T-helper 17 cell (primary cell): ENCODE measurements at regions not wholly inside any gene's neighbourhood (a gene's known extent, or its start where the extent isn't known, plus 50 kb on each side); places are given as distances from the start of the nearest gene placed in this dataset.
"Not testable (repeated sequence)": the region's sequence is repeated elsewhere in the genome, so short reads cannot be mapped to it uniquely, and the experiment has no call there.

Experiments used
- ATAC-seq: fragments of 150-1000 bp; cut with Tn5 transposase; 2 replicates; pipeline ENCODE4 v1.10.0; 2021; ENCODE audit warnings: mild to moderate bottlenecking, moderate library complexity
- DNase-seq, 3 donors: peaks; one replicate each; pipeline versions ENCODE4 v3.0.0 to v3.0.0-alpha.2; 2020 to 2021
- H3K9me3 ChIP-seq: one replicate; pipeline ENCODE4 v1.7.0; 2013; ENCODE audit warnings: low read length, mild to moderate bottlenecking; ENCODE audit not compliant: control insufficient read depth, poor library complexity, severe bottlenecking
- H3K27ac Mint-ChIP-seq: one replicate; pipeline ENCODE4 v1.8.0; 2022; ENCODE audit warnings: mild to moderate bottlenecking, moderate library complexity, mixed read lengths
- H3K27me3 Mint-ChIP-seq: one replicate; pipeline ENCODE4 v1.8.0; 2022; ENCODE audit warnings: mixed read lengths
- H3K36me3 Mint-ChIP-seq: one replicate; pipeline ENCODE4 v1.8.0; 2022; ENCODE audit warnings: low read depth, mixed read lengths
- H3K4me1 Mint-ChIP-seq: one replicate; pipeline ENCODE4 v1.8.0; 2022; ENCODE audit warnings: mild to moderate bottlenecking, mixed read lengths
- H3K4me3 Mint-ChIP-seq: one replicate; pipeline ENCODE4 v1.8.0; 2022; ENCODE audit warnings: mild to moderate bottlenecking, moderate library complexity, mixed read lengths

DNA sequence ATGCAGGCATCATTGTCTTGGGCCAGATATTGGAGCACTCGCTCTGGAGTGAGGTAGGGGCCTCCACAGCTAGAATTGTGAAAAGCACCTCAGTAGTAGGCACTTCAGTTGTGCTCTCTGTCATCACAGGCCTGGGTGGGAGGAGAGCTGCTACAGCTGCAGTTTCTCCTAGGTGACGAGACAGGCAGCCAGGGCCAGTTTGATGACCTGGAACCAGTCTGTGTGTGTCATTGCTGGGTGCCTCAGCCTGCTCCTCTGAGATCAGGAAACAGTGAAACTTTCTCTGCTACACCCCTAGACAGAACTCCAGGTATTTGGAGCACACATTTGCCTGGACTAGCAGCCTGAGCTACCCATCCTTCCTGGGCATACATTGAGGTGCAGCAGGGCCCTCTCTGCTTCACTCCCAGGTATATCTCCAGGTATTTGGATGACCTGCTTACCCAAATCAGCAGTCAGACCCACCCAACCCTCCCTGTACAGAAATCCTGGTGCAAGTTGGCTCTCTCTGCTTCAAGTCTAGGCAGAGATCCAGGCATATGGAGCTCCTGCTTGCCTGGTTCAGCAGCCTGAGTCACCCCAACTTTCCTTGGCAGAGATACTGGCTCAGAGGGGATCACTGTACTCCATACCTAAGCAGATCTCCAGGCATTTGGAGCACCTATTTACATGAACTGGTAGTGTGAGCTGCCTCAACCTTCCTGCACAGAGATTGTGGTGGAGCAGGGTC is 54.3 kb upstream of the SGO1 start:
- Mint-ChIP-seq H3K36me3 (no peaks in the 10 kb centered on the region), H3K4me3 (no peak overlapping the region), H3K27me3 (no peaks in the 10 kb centered on the region), H3K27ac (no peak overlapping the region), H3K4me1 (no peaks in the 10 kb centered on the region)
- DNase-seq (no peak), ATAC-seq (no peak)
- no peaks in the 10 kb centered on the region for H3K9me3 ChIP-seq

GRCh38 chr3:20238199-20238598 is 52.2 kb upstream of the SGO1 start:
- not testable (repeated sequence) for H3K4me1 Mint-ChIP-seq, H3K27me3 Mint-ChIP-seq, H3K36me3 Mint-ChIP-seq, H3K27ac Mint-ChIP-seq, H3K4me3 Mint-ChIP-seq, DNase-seq, H3K9me3 ChIP-seq, ATAC-seq

GRCh38 chr3:20236603-20237002 is 50.6 kb upstream of the SGO1 start:
- H3K4me1 Mint-ChIP-seq, result no peaks in the 10 kb centered on the region
- H3K36me3 Mint-ChIP-seq, result no peaks in the 10 kb centered on the region
- H3K9me3 ChIP-seq, result no peaks in the 10 kb centered on the region
- ATAC-seq (no peak), DNase-seq (no peak)
- H3K4me3 Mint-ChIP-seq, result no peak overlapping the region
- no peak overlapping the region for H3K27ac Mint-ChIP-seq
- no peaks in the 10 kb centered on the region for H3K27me3 Mint-ChIP-seq
